Esophagus squamous epithelium (tissue), 5 donors: ENCODE measurements at regions not wholly inside any gene's neighbourhood (a gene's known extent, or its start where the extent isn't known, plus 50 kb on each side); places are given as distances from the start of the nearest gene placed in this dataset.

Experiments
- DNase-seq: peaks from one replicate; lab custom pipeline; 2025; lab: John Stamatoyannopoulos, UW
- H3K27ac ChIP-seq, 4 donors: fragments of 200-600 bp; sonication (generic); one replicate each; pipeline ENCODE4 v1.5.1; 2016 to 2019; ENCODE audit warnings: mild to moderate bottlenecking in 1 of 4
- H3K27me3 ChIP-seq, 4 donors: fragments of 200-600 bp; sonication (generic); 1 replicate in 3 of 4; 2 replicates in 1 of 4; pipeline versions ENCODE4 v1.5.1 to v1.6.0; 2017 to 2021; ENCODE audit warnings: antibody characterized with exemption in 1 of 4
- H3K36me3 ChIP-seq, 3 donors: fragments of 200-600 bp; sonication (generic); one replicate each; pipeline ENCODE4 v1.5.1; 2016 to 2019
- H3K4me1 ChIP-seq, 3 donors: fragments of 200-600 bp; sonication (generic); one replicate each; pipeline ENCODE4 v1.5.1; 2017 to 2019
- H3K4me3 ChIP-seq, 4 donors: fragments of 200-600 bp; sonication (generic); 1 replicate in 3 of 4; 2 replicates in 1 of 4; pipeline ENCODE4 v1.5.1; 2016 to 2019; ENCODE audit warnings: mild to moderate bottlenecking in 2 of 4, moderate library complexity in 1 of 4
- H3K9me3 ChIP-seq, 3 donors: fragments of 200-600 bp; sonication (generic); one replicate each; pipeline ENCODE4 v1.5.1; 2016 to 2019
- CTCF ChIP-seq, 6 experiments: fragments of 450-650 bp in 4 of 6; fragments of 200-600 bp in 2 of 6; sonication (generic) in 2 of 6; IDR thresholded peaks; one replicate each; pipeline ENCODE4 v1.5.1; 2016 to 2019; ENCODE audit warnings: antibody characterized with exemption in 6 of 6, mild to moderate bottlenecking in 4 of 6, moderate library complexity in 4 of 6
- POLR2A ChIP-seq, 4 donors: fragments of 450-650 bp; IDR thresholded peaks; one replicate each; pipeline ENCODE4 v1.6.1; 2017; ENCODE audit warnings: antibody characterized with exemption in 4 of 4, mild to moderate bottlenecking in 4 of 4, moderate library complexity in 3 of 4
- WGBS, 2 donors: methylation state at CpG; one replicate each; pipeline ENCODE4 v1.1.5; 2018; 5-methylcytosine and 5-hydroxymethylcytosine counted together
- intact Hi-C: fragments of 100-400 bp; cut with DNase I; formaldehyde crosslinking; loops from one replicate; pipeline ENCODE4 v1.15.0; 2022
- donor health status: DM: yes; HTN: yes; CAD: no.

- Histone ChIP-seq H3K4me3 (no peak overlapping the region), H3K36me3 (no peaks in the 10 kb centered on the region), H3K9me3 (no peaks in the 10 kb centered on the region), H3K27me3 (no peaks in the 10 kb centered on the region), H3K4me1 (no peaks in the 10 kb centered on the region), H3K27ac (no peak overlapping the region)
- 71% methylated on average over 5 of the region's 5 CpGs for WGBS, 2 donors
- intact Hi-C loops, result no loop called here
- DNase-seq, result no peak
- no peak for TF ChIP-seq CTCF (IDR thresholded peaks at IDR 0.05)
- no peak for TF ChIP-seq POLR2A (IDR thresholded peaks at IDR 0.05)
Observed at GRCh38 chr16:65212791-65213190, 90.9 kb upstream of the CDH11 start.

GRCh38 chr16:65212240-65212639, 90.4 kb upstream of the CDH11 start:
- no peaks in the 10 kb centered on the region for H3K4me1 ChIP-seq
- intact Hi-C loops, result no loop called here
- DNase-seq, result no peak
- no peak for TF ChIP-seq CTCF (IDR thresholded peaks at IDR 0.05)
- no peak for TF ChIP-seq POLR2A (IDR thresholded peaks at IDR 0.05)
- H3K27me3 ChIP-seq, result no peaks in the 10 kb centered on the region
- H3K4me3 ChIP-seq, result no peak overlapping the region
- whole genome bisulfite sequencing, 2 donors, result 70 to 81% methylated on average over 6 of the region's 6 CpGs
- H3K9me3 ChIP-seq, result no peaks in the 10 kb centered on the region
- no peak overlapping the region for H3K27ac ChIP-seq
- H3K36me3 ChIP-seq, result no peaks in the 10 kb centered on the region

DNA sequence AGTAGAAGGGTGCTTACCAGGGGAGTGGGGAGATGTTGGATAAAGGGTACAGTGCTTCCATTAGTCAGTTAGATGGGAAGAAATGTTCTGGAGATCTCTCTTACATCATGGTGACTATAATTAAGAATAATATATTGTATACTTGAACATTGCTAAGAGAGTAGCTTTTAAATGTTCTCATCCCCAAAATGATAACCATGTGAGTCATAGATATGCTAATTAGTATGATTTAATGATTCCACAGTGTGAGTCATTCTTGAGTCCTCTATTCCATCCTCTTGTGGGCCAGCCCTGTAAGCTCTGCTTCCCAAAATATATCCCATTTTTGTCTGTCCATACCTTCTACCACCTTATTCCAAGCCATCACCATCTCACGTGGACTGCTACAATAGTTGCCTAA, 80.6 kb upstream of the CDH11 start:
- TF ChIP-seq CTCF (IDR thresholded peaks at IDR 0.05), result no peak
- TF ChIP-seq POLR2A (IDR thresholded peaks at IDR 0.05), result no peak
- Histone ChIP-seq H3K27me3 (no peaks in the 10 kb centered on the region), H3K4me1 (no peaks in the 10 kb centered on the region), H3K4me3 (no peak overlapping the region), H3K9me3 (no peaks in the 10 kb centered on the region), H3K27ac (no peak overlapping the region), H3K36me3 (no peaks in the 10 kb centered on the region)
- intact Hi-C loops, result no loop called here
- DNase-seq, result no peak
- 47 to 80% methylated on average over 1 of the region's 1 CpG for WGBS, 2 donors

DNA sequence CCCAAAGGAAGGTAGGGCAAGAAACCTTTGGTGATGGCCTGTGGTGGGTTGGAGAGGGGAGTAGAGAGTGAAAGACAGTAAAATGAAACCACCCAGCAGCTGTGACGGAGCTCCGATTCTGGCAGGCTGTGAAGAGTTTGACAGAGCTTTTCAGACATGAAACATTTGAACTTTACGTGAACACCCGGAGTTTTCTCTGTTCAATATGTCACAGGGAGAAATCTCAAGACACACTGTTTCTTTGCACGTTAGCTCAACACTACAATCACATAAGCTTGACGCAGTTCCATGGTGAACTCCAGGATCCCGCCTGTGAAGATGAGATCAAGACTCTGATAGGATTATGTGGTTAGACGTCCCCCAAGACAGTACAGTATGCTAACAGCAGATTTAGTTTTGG, 79.6 kb upstream of the CDH11 start:
- intact Hi-C loops, result no loop called here
- Histone ChIP-seq H3K9me3 (no peaks in the 10 kb centered on the region), H3K36me3 (no peaks in the 10 kb centered on the region), H3K4me1 (no peaks in the 10 kb centered on the region), H3K27me3 (no peaks in the 10 kb centered on the region), H3K4me3 (peak overlapping the region in 1 of 4 donors; percentile 18), H3K27ac (no peak overlapping the region)
- TF ChIP-seq POLR2A (IDR thresholded peaks at IDR 0.05) (no peak), CTCF (IDR thresholded peaks at IDR 0.05) (no peak)
- no peak for DNase-seq
- 80 to 88% methylated on average over 8 of the region's 8 CpGs for WGBS, 2 donors

- H3K4me1 ChIP-seq, result no peaks in the 10 kb centered on the region
- H3K4me3 ChIP-seq, result no peak overlapping the region
- H3K36me3 ChIP-seq, result no peaks in the 10 kb centered on the region
- H3K27ac ChIP-seq, result no peak overlapping the region
- TF ChIP-seq POLR2A (IDR thresholded peaks at IDR 0.05) (no peak), CTCF (IDR thresholded peaks at IDR 0.05) (no peak)
- DNase-seq, result no peak
- H3K9me3 ChIP-seq, result no peaks in the 10 kb centered on the region
- intact Hi-C loops, result no loop called here
- no peaks in the 10 kb centered on the region for H3K27me3 ChIP-seq
- WGBS, 2 donors, result 82 to 96% methylated on average over 5 of the region's 5 CpGs
Observed at GRCh38 chr16:65200857-65201256, 79.0 kb upstream of the CDH11 start.
